Coronary artery (tissue), 2 donors: ENCODE measurements at regions not wholly inside any gene's neighbourhood (a gene's known extent, or its start where the extent isn't known, plus 50 kb on each side); places are given as distances from the start of the nearest gene placed in this dataset.

ENCODE experiments used
- DNase-seq: peaks from one replicate; pipeline ENCODE4 v3.0.0-alpha.2; 2017; ENCODE audit warnings: low spot score
- H3K27ac ChIP-seq, 2 donors: fragments of 200-600 bp; sonication (generic); one replicate each; pipeline ENCODE4 v1.5.1; 2016 to 2019
- H3K4me3 ChIP-seq: fragments of 200-600 bp; sonication (generic); 2 replicates; pipeline ENCODE4 v1.5.1; 2016; ENCODE audit warnings: mild to moderate bottlenecking, moderate library complexity
- CTCF ChIP-seq: fragments of 200-600 bp; sonication (generic); IDR thresholded peaks from one replicate; pipeline ENCODE4 v1.5.1; 2019; ENCODE audit warnings: antibody characterized with exemption

- Histone ChIP-seq H3K27ac (no peak overlapping the region), H3K4me3 (no peak overlapping the region)
- no peak for TF ChIP-seq CTCF
- no peak for DNase-seq
Measured at GRCh38 chr2:190794377-190794776, 86.2 kb upstream of the GLS start.

DNA sequence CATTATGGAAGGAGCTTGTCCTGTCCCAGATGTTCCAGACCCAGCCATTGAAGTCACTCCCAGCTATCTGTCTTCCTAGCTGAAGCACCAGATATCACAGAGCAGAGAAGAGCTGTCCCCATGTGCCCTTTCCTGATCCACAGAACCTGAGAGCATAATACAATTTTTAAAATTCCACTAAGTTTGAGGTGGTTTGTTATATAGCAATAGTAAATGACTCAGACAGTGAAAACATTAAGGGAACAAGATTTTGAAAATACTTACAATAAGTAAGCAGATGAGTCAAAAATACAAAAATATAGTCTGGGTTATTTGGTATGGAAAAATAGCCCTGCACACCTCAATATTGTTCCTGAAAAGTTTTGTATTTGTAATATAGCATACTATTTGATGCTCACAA is 85.8 kb upstream of the GLS start:
- Histone ChIP-seq H3K4me3 (no peak overlapping the region), H3K27ac (no peak overlapping the region)
- no peak for TF ChIP-seq CTCF
- no peak for DNase-seq

DNA sequence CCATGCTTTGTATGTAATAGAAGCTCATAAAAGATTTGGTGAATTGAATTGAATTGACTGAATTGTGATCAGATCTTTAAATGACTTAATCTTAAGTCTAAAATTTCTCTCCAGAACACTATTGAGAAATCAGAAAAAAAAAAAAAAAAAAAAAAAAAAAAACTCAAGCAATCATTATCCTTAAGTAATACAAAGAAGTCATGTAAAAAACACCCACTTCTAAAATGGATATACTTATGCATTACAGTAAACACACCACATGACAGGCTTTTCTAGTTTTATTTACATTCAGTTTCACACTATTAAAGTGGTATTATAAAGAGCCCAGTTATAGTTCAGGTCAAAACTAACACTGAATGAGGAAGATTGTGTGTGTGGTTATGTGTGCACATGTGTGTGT is 84.9 kb upstream of the GLS start:
- DNase-seq, result no peak
- no peak for TF ChIP-seq CTCF

DNA sequence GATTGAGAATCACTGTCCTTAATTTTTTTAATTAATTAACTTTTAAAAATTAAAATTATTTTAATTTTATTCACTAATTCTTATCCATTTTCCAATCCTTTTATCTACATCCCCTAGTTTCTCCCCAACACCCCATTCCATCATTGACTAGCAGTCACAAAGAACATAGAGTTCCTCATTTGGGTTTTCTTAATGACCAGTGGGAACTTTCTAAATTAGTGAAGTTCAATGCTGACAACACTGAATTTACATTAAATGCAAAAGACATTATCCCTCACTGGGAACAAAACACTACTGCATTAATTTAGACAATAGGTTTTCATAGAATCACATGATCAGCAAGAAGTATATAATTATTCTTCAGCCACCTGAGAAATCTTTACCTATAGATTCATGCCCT is 80.6 kb upstream of the GLS start:
- DNase-seq, result no peak
- Histone ChIP-seq H3K27ac (no peak overlapping the region), H3K4me3 (no peak overlapping the region)
- TF ChIP-seq CTCF, result no peak

More for the DNA sequence above, 84.9 kb upstream of the GLS start:
- H3K27ac ChIP-seq, result no peak overlapping the region
- no peak overlapping the region for H3K4me3 ChIP-seq

- DNase-seq, result no peak
- Histone ChIP-seq H3K27ac (no peak overlapping the region), H3K4me3 (no peak overlapping the region)
- no peak for TF ChIP-seq CTCF
Measured at GRCh38 chr2:190800528-190800927, 80.1 kb upstream of the GLS start.

GRCh38 chr2:190802129-190802528 is 78.5 kb upstream of the GLS start:
- no peak overlapping the region for H3K4me3 ChIP-seq
- TF ChIP-seq CTCF, result no peak
- no peak overlapping the region for H3K27ac ChIP-seq
- no peak for DNase-seq

- Histone ChIP-seq H3K27ac (no peak overlapping the region), H3K4me3 (no peak overlapping the region)
- TF ChIP-seq CTCF, result no peak
- no peak for DNase-seq
Measured at GRCh38 chr2:190802626-190803209, 77.9 kb upstream of the GLS start.
